ENCODE measurements at regions not wholly inside any gene's neighbourhood (a gene's known extent, or its start where the extent isn't known, plus 50 kb on each side); places are given as distances from the start of the nearest gene placed in this dataset.
A peak's percentile ranks its signal among the peaks of the same experiment; 100 is the strongest.

DNA sequence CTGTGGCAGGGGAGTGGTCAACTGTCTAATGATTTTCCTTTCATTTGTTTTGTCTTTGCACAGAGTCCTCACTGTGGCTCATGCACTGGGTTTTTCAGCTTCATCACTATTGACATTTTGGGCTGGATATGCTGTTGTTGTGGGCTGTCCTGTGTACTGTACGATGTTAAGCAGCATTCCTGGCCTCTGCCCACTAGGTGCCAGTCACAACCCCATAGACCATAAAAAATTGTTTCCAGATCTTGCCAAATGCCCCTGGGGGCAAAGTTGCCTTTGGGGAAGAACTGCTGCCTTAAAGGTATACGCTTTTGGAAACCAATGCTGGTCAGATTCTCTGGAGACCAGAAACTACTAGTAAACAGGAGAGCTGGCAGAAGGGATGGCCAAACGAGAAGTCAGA is 310.4 kb downstream of the SPRY2 start:
- WGBS, 2 donors: 31 to 34% methylated on average over 3 of the region's 3 CpGs
- H3K27me3 ChIP-seq: no peaks in the 10 kb centered on the region
- H3K4me1 ChIP-seq: peaks cover 19% of the 10 kb centered on the region
- no peak for TF ChIP-seq POLR2A (IDR thresholded peaks at IDR 0.05)
- TF ChIP-seq, protein P1, sequence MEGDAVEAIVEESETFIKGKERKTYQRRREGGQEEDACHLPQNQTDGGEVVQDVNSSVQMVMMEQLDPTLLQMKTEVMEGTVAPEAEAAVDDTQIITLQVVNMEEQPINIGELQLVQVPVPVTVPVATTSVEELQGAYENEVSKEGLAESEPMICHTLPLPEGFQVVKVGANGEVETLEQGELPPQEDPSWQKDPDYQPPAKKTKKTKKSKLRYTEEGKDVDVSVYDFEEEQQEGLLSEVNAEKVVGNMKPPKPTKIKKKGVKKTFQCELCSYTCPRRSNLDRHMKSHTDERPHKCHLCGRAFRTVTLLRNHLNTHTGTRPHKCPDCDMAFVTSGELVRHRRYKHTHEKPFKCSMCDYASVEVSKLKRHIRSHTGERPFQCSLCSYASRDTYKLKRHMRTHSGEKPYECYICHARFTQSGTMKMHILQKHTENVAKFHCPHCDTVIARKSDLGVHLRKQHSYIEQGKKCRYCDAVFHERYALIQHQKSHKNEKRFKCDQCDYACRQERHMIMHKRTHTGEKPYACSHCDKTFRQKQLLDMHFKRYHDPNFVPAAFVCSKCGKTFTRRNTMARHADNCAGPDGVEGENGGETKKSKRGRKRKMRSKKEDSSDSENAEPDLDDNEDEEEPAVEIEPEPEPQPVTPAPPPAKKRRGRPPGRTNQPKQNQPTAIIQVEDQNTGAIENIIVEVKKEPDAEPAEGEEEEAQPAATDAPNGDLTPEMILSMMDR (IDR thresholded peaks at IDR 0.05): peak in 4 of 7 experiments; percentile 16 to 41 (median 38)
- no peaks in the 10 kb centered on the region for H3K9me3 ChIP-seq
- DNase-seq (peak; percentile 19 to 32 (median 23)), ATAC-seq (peak; percentile 56)
- H3K27ac ChIP-seq: no peak overlapping the region
- intact Hi-C loops (cut with DNase I): no loop called here
- no peak overlapping the region for H3K4me3 ChIP-seq
- H3K36me3 ChIP-seq (replicated peaks in 1 of 2; ENCODE audit: insufficient read depth in 1 of 2, low read depth in 2 of 2): no peaks in the 10 kb centered on the region

DNA sequence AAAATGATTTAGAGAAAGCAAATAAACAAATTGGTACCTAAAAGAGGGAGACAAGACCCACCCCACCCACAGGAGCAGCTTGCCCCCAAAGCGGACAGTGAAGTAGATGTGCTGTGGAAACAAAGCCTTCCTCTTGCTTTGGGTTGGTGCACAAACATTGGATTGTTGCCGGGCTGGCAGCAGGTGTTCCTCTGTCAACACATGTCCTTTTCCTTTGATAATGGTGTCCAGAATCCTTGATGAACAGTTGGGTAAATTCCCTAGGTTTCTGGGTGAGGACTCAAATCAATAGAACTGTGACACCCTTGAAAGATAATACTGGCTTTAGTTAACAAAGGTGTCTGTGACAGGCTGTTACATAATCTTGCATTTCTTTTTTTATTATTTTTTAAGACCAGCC is 311.8 kb downstream of the SPRY2 start:
- peaks cover 19% of the 10 kb centered on the region for H3K4me1 ChIP-seq
- no peaks in the 10 kb centered on the region for H3K9me3 ChIP-seq
- intact Hi-C loops (cut with DNase I): no loop called here
- no peaks in the 10 kb centered on the region for H3K27me3 ChIP-seq
- TF ChIP-seq, protein P1 (IDR thresholded peaks at IDR 0.05): no peak
- TF ChIP-seq POLR2A (IDR thresholded peaks at IDR 0.05): no peak
- no peak overlapping the region for H3K4me3 ChIP-seq
- ATAC-seq (peak; percentile 65), DNase-seq (peak; percentile 18 to 64 (median 28))
- WGBS, 2 donors: 26 to 27% methylated on average over 2 of the region's 2 CpGs
- no peak overlapping the region for H3K27ac ChIP-seq
- H3K36me3 ChIP-seq (replicated peaks in 1 of 2; ENCODE audit: insufficient read depth in 1 of 2, low read depth in 2 of 2): no peaks in the 10 kb centered on the region

DNA sequence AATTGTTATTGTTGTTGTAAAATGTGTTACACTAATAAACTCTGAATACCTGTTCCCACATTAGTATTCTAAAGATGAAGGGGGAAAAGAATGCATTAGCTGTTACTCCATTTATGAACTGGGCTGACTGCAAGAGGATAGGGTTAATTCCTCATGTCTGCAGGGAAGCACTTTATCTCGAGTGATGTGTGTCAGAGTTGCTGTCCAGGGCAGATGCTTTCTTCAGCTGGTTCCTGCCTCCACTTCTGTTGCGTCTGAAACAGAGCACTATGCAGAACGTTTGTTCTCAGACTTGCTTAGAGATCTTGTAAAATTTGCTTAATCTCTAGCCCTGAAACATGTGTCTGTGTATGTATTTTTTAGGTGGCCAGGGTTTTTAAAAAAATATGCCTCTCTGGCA is 318.8 kb downstream of the SPRY2 start:
- no peaks in the 10 kb centered on the region for H3K9me3 ChIP-seq
- no peaks in the 10 kb centered on the region for H3K4me1 ChIP-seq
- no peaks in the 10 kb centered on the region for H3K36me3 ChIP-seq (replicated peaks in 1 of 2; ENCODE audit: insufficient read depth in 1 of 2, low read depth in 2 of 2)
- no peak overlapping the region for H3K4me3 ChIP-seq
- TF ChIP-seq, protein P1 (IDR thresholded peaks at IDR 0.05): no peak
- no peak for TF ChIP-seq POLR2A (IDR thresholded peaks at IDR 0.05)
- DNase-seq (no peak), ATAC-seq (no peak)
- intact Hi-C loops (cut with DNase I): no loop called here
- no peaks in the 10 kb centered on the region for H3K27me3 ChIP-seq
- 45 to 54% methylated on average over 3 of the region's 3 CpGs for WGBS, 2 donors
- H3K27ac ChIP-seq: no peak overlapping the region

DNA sequence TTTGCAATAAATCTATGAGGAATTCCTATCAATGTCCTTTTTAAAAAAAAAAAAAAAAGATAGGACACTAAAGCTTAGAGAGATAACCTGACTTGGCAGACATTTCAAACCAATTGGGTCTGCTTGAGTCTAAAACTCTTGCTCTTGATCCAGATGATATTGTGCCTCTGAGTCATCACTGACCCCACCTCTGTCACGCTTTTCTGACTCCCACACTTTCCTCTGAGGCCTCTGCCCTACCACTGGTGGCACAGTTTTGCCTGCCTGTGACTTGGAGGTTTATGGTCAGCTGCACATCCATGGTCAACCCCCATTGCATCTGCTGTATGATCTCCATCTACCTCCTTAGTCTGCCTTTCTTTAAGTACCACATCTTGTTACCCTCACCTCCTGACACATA is 328.7 kb downstream of the SPRY2 start:
- Histone ChIP-seq H3K9me3 (no peaks in the 10 kb centered on the region), H3K27ac (no peak overlapping the region), H3K36me3 (replicated peaks in 1 of 2; ENCODE audit: insufficient read depth in 1 of 2, low read depth in 2 of 2) (no peaks in the 10 kb centered on the region), H3K4me3 (no peak overlapping the region), H3K4me1 (peaks cover 24% of the 10 kb centered on the region), H3K27me3 (no peaks in the 10 kb centered on the region)
- no peak for TF ChIP-seq POLR2A (IDR thresholded peaks at IDR 0.05)
- TF ChIP-seq, protein P1 (IDR thresholded peaks at IDR 0.05): no peak
- intact Hi-C loops (cut with DNase I): no loop called here
- WGBS, 2 donors: 40 to 80% methylated on average over 1 of the region's 1 CpG
- DNase-seq (no peak), ATAC-seq (no peak)

DNA sequence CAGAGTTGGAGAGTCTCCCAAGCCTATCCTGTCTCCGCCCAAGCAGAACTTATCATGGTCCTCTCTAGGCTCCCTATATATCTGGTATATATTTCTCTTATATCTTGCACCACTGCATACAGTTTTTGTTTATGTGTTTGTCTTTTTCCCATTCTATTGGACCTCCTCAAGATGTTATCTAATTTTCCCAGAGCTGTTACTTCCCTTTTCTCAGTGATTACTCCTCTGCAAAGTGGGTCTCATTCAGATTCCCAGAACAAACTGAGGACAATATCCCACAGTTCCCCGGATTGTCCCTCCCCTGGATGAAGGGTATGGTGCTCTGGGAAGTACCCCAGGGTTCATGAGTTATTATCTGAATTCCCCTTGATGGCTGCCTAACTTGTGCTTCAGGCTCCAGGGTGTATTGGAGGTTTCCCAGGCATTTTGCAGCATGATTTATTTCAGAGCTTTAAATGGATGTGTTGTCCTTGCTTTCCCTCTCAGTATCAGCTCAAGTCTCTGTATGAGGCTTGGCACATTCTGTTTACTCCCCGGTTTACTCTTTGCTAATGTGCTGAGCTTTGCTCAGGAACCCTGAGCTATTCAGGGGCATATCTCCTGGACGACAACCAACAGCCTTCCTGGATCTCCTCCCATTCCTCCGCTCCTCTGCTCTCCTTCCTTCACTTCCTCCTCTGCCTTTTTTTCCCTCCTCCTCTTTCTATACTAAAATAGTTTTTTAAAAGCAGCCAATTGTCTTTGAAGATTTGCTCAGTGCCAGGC is 329.3 kb downstream of the SPRY2 start:
- no peak for TF ChIP-seq POLR2A (IDR thresholded peaks at IDR 0.05)
- TF ChIP-seq, protein P1 (IDR thresholded peaks at IDR 0.05): no peak
- H3K36me3 ChIP-seq (replicated peaks in 1 of 2; ENCODE audit: insufficient read depth in 1 of 2, low read depth in 2 of 2): no peaks in the 10 kb centered on the region
- peak in 2 of 4 donors; percentile 6 to 36 for DNase-seq
- H3K27me3 ChIP-seq: no peaks in the 10 kb centered on the region
- H3K4me1 ChIP-seq: peaks cover 24% of the 10 kb centered on the region
- no peak overlapping the region for H3K27ac ChIP-seq
- H3K4me3 ChIP-seq: no peak overlapping the region
- peak; percentile 59 for ATAC-seq
- WGBS, 2 donors: 32 to 33% methylated on average over 5 of the region's 5 CpGs
- no peaks in the 10 kb centered on the region for H3K9me3 ChIP-seq
- intact Hi-C loops (cut with DNase I): no loop called here
